Hematopoietic multipotent progenitor cell (in vitro differentiated cells): ENCODE measurements at regions not wholly inside any gene's neighbourhood (a gene's known extent, or its start where the extent isn't known, plus 50 kb on each side); places are given as distances from the start of the nearest gene placed in this dataset.
"Not testable (repeated sequence)": the region's sequence is repeated elsewhere in the genome, so short reads cannot be mapped to it uniquely, and the experiment has no call there.

ENCODE experiments used
- DNase-seq, 3 donors: peaks; one replicate each; pipeline ENCODE4 v3.0.0-alpha.2; 2011 to 2015; ENCODE audit warnings: low read depth in 2 of 3, low spot score in 2 of 3

GRCh38 chr10:14429043-14429700, 98.4 kb upstream of the FRMD4A start:
- DNase-seq: no peak

GRCh38 chr10:14425034-14425433, 94.3 kb upstream of the FRMD4A start:
- no peak for DNase-seq

GRCh38 chr10:14423111-14423744, 92.5 kb upstream of the FRMD4A start:
- no peak for DNase-seq

- no peak for DNase-seq
Measured at GRCh38 chr10:14422431-14422830, 91.7 kb upstream of the FRMD4A start.

- DNase-seq: no peak
Measured at GRCh38 chr10:14421941-14422340, 91.2 kb upstream of the FRMD4A start.

GRCh38 chr10:14417336-14417735, 86.6 kb upstream of the FRMD4A start:
- not testable (repeated sequence) for DNase-seq

GRCh38 chr10:14416308-14416700, 85.6 kb upstream of the FRMD4A start:
- DNase-seq: no peak

- no peak for DNase-seq
Measured at GRCh38 chr10:14415676-14416307, 85.1 kb upstream of the FRMD4A start.

GRCh38 chr10:14414901-14415300, 84.2 kb upstream of the FRMD4A start:
- no peak for DNase-seq

GRCh38 chr10:14413523-14413922, 82.8 kb upstream of the FRMD4A start:
- DNase-seq: no peak

- no peak for DNase-seq
Measured at GRCh38 chr10:14412624-14413023, 81.9 kb upstream of the FRMD4A start.

GRCh38 chr10:14409856-14410458, 79.2 kb upstream of the FRMD4A start:
- no peak for DNase-seq

- no peak for DNase-seq
Measured at GRCh38 chr10:14409247-14409646, 78.5 kb upstream of the FRMD4A start.

GRCh38 chr10:14408139-14408538, 77.4 kb upstream of the FRMD4A start:
- no peak for DNase-seq

- no peak for DNase-seq
Measured at GRCh38 chr10:14407567-14407966, 76.8 kb upstream of the FRMD4A start.

- DNase-seq: no peak
Measured at GRCh38 chr10:14405076-14406065, 74.6 kb upstream of the FRMD4A start.

- no peak for DNase-seq
Measured at GRCh38 chr10:14403881-14404623, 73.3 kb upstream of the FRMD4A start.

- no peak for DNase-seq
Measured at GRCh38 chr10:14403359-14403758, 72.6 kb upstream of the FRMD4A start.

- DNase-seq: no peak
Measured at GRCh38 chr10:14399641-14400040, 68.9 kb upstream of the FRMD4A start.

GRCh38 chr10:14397066-14397465, 66.3 kb upstream of the FRMD4A start:
- no peak for DNase-seq
